ENCODE measurements at regions not wholly inside any gene's neighbourhood (a gene's known extent, or its start where the extent isn't known, plus 50 kb on each side); places are given as distances from the start of the nearest gene placed in this dataset.

DNA sequence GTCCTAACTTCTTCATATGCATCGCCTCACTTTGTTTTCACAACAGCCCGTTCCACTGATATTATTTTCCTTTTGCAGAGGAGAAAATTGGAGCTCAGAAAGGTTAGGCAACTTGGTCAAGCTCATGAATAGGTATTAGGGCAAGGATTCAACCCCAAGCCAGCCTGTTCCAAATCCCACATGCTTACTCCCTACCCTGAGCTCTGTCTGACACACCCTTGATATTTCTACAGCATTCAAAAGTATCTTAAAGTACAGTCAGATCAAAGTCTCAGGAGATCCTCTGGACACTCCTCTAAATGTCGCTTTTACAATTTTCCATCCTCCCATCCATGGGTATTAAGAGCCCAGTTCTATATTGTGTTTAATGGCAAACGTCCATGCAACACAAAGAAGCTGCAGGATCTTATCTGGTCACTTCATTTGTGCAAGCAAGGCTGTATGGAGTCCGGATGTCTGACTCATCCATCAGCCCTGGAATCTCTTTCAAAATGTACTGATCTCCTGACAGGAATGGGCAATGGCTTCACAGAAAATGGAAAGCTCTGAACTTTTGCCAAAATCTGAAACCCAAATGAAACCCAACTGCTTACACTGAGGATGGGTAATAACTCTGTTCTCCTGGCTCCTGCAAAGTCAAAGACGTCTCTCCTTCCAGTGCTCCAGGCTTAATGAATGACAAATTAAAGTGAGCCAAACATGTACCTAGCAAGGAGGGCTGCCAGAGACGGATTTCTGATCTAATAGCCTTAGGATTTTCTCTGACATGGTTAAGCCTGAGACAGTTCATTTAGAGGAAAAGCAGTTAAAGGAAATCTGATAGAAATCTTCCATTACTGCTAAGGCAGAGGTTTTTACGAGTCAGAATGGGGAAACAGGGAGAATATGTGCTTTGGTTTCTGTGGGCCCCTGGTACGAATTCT, 230.9 kb upstream of the RORA start:
- DNase-seq = no peak

DNA sequence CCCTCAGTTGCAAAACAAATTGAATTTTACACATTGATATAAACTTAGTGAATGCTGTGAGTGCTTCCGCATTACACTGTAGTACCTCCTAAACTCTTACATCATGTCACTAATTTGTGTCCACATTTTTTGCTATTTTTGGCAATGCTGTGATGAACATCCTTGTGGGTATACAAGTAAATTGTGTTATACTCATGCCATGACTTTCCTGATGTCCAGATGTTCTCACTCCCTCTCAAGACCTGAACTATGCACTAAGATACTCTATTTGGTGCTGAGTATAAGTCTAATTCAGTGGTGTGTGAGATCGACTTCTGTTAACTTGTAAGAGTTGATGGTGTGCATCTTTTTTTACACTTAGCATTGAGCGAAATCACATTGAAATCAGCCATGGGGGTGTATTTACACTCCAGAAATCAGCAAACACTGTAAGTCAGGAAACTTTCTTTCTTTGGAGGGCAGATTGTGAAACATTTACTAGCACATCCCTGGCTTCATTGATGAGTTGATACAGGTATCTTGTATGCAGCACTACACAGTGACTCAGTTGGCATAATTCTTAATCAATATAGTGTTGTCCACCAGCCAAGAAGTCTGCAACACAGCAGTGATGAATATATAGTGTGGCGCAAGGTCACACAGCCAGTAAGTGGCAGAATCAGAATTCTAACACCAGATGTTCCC, 228.1 kb upstream of the RORA start:
- DNase-seq = no peak

DNA sequence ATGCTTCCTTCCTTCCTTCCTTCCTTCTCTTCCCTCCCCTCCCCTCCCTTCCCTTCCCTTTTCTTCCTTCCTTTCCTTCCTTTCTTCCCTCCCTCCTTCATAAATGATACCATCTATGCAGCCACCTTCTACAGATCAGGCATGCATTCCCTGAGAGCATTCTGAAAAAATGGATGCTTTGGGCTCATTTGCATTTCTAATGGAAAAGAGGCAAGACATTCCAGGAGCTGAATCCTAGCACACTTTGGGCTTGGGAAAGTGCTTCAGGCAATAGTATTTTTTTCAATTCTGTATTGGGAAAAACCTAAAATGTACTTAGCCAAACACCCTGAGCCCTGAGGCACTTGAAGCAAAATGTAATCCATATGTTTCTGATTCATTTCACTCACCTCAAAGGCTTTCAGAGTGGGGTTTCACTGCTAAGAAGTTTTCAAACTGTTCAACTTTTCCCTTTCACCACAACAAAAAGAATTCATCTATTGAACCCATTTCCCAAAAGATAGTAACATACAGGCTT, 220.1 kb upstream of the RORA start:
- DNase-seq = no peak

DNA sequence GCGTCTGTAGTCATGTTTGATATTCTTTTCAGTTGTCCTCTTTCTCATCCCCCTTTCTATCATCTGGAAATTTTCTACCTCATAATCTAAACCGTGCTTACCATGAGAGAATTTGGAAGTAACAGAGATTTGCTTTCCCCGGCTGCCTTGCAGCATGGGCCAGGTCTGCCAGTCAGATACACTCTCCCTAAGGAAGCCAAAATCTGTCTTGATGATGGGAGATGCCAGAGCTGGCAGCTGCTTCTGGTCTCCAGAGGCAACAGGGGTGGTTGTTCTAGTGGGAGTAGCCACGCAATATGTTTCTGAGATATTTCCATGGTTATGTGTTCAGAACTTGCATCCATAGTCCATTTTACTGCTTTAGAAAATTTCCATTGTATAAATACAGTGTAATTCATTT, 218.9 kb upstream of the RORA start:
- DNase-seq = no peak

DNA sequence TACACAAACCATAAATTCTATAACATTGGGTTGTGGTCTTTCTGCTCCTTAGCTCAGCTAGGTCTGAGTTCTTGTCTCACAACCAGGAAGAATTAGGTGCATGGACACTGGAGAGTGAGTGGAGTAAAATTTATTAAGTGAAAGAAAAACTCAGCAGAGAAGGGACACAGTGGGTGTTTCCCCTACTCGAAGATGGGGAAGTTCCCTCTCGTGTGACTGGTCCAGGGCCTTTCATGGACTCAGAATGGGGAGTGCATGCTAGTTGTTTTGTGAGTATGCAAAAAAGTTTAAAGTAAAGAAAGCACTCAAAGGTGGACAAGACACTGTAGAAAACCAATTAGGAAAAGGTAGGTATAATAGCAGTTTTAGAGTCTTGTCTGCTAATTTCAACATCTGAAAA, 215.5 kb upstream of the RORA start:
- DNase-seq = no peak

DNA sequence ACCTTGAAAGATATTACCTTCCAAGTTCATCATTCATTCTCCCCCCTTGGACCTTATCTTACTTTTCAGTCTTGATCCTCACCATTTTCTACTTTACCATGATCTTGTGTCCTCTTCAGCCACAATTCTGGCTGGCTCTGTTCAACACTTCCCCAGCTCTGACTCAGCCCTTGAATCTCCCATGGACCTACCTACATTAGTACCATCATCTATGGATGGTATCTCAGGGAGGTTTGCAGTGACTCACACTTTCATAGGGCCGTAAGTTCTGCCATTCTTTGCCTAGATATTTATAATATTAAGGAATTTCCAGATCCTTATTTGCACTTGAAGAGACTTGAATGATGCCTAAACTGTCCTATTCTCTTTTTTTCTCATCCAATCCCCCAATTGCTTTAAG, 213.7 kb upstream of the RORA start:
- no peak for DNase-seq

- DNase-seq = no peak
Observed at GRCh38 chr15:61441891-61442290, 212.8 kb upstream of the RORA start.

DNA sequence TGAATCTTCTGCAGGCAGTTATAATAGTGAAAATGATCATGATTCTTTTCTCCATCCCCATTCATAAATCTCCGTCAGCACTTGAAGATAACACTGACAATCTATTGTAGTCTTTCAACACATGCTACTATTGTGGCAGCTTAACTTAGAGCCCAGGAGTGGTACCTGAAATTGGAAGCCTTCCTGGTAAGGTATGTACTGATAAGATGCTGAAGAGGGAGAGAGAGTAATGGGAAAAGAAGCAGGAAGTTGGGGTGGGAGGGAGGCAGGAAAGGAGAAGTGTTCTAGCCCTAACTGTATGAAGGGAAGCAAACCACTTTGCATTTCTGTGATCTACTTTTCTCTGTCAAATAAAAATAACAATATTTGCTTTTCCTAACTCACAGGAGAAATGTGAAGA, 197.4 kb upstream of the RORA start:
- no peak for DNase-seq

DNA sequence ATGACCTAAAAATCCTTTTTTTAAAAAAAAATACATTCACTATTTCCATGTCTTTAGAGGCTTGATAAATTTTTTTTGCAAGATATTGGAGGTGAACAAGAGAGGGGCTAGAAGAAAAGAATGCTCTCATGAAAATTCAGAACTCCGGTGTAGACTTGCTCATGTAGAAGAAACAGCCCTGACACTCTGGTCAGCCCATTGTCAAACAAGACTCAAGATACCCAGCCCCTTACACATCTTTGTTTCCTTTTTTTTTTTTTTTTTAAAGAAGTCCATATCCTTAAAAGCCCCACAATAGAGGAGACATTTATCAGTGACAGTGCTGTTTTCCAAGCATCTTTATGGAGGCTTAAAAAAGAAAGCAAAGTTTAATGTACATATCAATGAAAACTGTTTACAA, 196.8 kb upstream of the RORA start:
- DNase-seq = no peak

- no peak for DNase-seq
Observed at GRCh38 chr15:61422773-61423172, 193.7 kb upstream of the RORA start.

DNA sequence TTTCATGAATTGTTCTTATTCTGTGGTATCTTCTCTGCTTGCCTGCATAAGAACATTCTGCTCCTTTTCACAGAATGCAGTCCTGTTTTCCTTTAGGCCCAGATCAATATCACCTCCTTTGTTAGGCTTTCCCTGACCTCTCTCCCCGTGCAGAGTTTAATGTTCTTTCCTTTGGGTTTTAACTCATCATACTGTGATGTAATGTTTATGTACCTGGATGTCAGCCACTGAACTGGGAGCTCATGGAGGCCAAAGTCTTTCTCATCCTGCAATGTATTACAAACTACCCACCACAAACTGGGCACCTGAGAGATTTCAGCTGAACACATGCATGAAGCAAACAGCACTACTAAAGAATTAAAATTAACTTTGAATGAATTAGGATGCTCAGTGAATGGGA, 192.8 kb upstream of the RORA start:
- no peak for DNase-seq

GRCh38 chr15:61421470-61421869, 192.4 kb upstream of the RORA start:
- no peak for DNase-seq

DNA sequence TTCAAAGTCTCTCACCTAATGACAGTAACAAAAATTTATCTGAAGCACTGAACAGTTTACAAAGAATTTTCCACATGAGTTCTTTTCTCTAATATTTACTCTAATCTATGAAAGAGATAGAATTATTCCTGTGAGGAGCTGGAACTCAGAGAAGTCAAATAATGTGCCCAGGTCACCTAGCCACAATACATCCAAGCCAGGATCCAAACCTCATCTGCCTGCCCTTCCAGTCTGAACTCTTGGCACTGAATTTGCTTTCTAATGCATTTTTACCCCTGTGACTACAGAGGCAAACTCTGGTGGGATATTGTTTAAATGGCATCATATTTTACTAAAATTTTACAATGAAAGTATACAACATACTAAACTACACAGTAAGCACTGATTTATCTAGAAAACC, 191.4 kb upstream of the RORA start:
- no peak for DNase-seq

GRCh38 chr15:61415617-61416120, 186.6 kb upstream of the RORA start:
- no peak for DNase-seq

- no peak for DNase-seq
Observed at GRCh38 chr15:61411902-61412510, 182.9 kb upstream of the RORA start.

DNA sequence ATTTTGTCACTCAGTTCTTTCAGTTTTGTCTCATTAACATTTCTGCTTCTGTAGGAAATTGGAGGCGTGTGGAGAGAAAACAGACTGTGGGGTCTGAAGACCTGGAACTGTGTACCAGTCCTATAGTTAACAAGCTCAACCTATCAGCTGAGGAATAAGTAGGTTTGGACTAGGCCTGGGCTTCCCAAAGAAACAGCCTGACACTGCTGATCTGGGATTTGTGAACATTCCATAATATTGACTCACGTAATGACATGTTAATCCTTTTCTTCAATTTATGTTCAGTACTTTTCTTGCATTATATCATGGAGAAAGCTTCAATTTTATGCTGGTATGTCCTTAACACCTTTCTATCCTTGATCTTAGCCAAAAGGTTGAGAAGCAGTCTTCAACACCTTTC, 181.6 kb upstream of the RORA start:
- no peak for DNase-seq

- no peak for DNase-seq
Observed at GRCh38 chr15:61404567-61404966, 175.5 kb upstream of the RORA start.

DNA sequence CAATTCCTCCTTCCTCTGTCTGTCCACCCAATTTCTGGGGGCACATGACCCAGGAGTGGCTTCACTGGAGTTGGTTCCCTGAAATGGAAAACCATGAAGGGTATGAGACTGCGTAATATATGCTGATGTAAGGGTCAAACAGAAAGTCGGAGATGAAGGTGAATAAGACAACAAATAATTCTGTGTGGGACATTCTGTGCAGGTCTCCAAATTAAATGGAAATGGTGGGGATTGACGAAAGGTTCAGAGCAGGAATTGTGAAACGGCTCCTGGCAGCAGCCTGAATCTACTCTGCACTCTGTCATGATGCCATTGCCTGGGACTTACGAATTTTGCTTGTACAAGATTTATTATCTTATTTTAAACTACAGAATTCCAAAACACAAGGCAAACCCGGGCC, 174.8 kb upstream of the RORA start:
- no peak for DNase-seq

- no peak for DNase-seq
Observed at GRCh38 chr15:61401903-61402698, 173.0 kb upstream of the RORA start.

DNA sequence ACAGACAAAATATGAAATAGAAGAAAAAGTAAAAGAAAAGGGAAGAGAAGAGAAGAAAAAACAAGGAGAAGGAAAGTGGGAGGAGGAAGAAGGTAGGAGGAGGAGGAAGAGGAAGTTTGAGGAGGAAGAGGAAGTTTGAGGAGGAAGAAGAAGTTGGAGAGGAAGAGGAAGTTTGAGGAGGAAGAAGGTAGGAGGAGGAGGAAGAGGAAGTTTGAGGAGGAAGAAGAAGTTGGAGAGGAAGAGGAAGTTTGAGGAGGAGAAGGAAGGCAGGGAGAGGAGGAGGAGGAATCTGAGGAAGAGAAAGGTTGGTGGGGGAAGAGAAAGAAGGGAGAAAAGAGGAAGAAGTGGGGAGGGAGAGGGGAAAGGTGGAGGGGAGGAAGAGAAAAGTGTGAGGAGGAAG, 169.2 kb upstream of the RORA start:
- no peak for DNase-seq

DNA sequence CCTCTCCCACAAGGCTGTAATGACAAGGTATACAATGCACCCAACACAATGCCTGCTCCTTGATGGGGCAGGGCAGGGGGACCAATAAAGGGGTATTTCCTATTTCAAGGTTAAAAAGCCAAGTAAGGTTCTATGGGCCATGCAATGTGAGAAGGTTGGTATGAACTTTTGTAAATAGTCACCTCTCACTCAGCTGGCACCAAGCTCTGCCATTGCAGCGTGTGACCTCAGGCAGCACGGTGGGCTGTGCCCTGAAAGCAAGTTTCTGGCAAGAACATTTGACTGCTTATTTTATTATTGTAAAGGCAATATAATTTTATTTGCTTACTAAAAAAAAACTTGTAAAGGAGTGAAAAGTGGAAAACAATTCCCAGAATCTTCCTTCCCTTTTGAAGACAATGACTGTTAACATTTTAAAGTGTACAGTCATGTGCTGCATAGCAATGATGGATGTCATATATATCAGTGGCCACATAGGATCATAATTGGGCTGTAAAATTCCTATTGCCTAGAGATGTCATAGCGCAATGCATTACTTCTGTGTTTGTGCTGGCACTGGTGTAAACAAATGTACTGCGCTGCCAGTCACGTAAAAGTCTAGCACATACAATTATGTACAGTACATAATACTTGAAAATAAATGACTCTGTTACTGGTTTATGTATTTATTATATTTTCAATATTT, 167.3 kb upstream of the RORA start:
- no peak for DNase-seq

GRCh38 chr15:61393949-61394348, 164.8 kb upstream of the RORA start:
- no peak for DNase-seq

Measured in stimulated activated CD4-positive, alpha-beta T cell treated with anti-CD3 and anti-CD28 coated beads, Interleukin-2, amount 100 ng/mL, for 24 hours (primary cell).